HepG2 (cell line): ENCODE measurements at regions not wholly inside any gene's neighbourhood (a gene's known extent, or its start where the extent isn't known, plus 50 kb on each side); places are given as distances from the start of the nearest gene placed in this dataset.

Source experiments
- ATAC-seq: fragments of 200-7000 bp; cut with Tn5 transposase; 3 replicates; pipeline ENCODE4 v1.9.1; 2020; ENCODE audit warnings: mild to moderate bottlenecking, moderate library complexity
- BruUV-seq: library from RNA; stranded (reverse); fragments of 400-500 nt; replicated peaks from 2 replicates; lab custom pipeline; 2021; lab: Mats Ljungman, UMichigan
- CTCF ChIA-PET: fragments of 300-600 bp; formaldehyde crosslinking; extraction: SDS; loops from one replicate; lab custom pipeline; 2021; ENCODE audit warnings: low total read pairs, inconsistent platforms, low intra/inter-chr PET ratio; lab: Yijun Ruan, JAX
- POLR2A ChIA-PET: fragments of 350-600 bp; sonication (Branson Sonifier 250); formaldehyde crosslinking; loops from one replicate; lab custom pipeline; 2020; ENCODE audit warnings: antibody characterized with exemption, inconsistent platforms; lab: Yijun Ruan, JAX
- DNase-seq: peaks from one replicate; pipeline ENCODE4 v3.0.0-alpha.2; 2015; ENCODE audit warnings: low spot score
- FAIRE-seq: peaks from 3 replicates; lab custom pipeline; 2011; peaks lifted over from hg19 to GRCh38; lab: Jason Lieb, UNC
- H2AFZ ChIP-seq: one replicate; pipeline ENCODE4 v1.6.1; 2011; ENCODE audit warnings: low read length, inconsistent platforms
- H3K27ac ChIP-seq: fragments of 300-600 bp; 3 replicates; pipeline ENCODE4 v1.8.0; 2011; ENCODE audit warnings: mixed run types, mild to moderate bottlenecking, mixed read lengths, low read length, inconsistent platforms; ENCODE audit not compliant: insufficient read depth; ENCODE audit errors: extremely low read length
- H3K27me3 ChIP-seq, 2 experiments: fragments of 200-600 bp in 1 of 2; 2 replicates in 1 of 2; 3 replicates in 1 of 2; pipeline versions ENCODE4 v1.6.0 to v1.8.0; 2011; ENCODE audit warnings: low read length in 2 of 2, mild to moderate bottlenecking in 2 of 2, moderate library complexity in 2 of 2, inconsistent platforms in 1 of 2; ENCODE audit not compliant: insufficient read depth in 2 of 2, control insufficient read depth in 1 of 2
- H3K36me3 ChIP-seq, 2 experiments: fragments of 200-600 bp in 1 of 2; replicated peaks in 1 of 2; 2 replicates in 1 of 2; 3 replicates in 1 of 2; pipeline versions ENCODE4 v1.5.1 to v1.8.0; 2011; ENCODE audit warnings: low read length in 2 of 2, inconsistent platforms in 1 of 2; ENCODE audit not compliant: insufficient read depth in 2 of 2, control insufficient read depth in 1 of 2
- H3K4me1 ChIP-seq: 2 replicates; pipeline ENCODE4 v1.5.1; 2012; ENCODE audit warnings: low read length, inconsistent platforms; ENCODE audit not compliant: insufficient read depth
- H3K4me2 ChIP-seq: 2 replicates; pipeline ENCODE4 v1.6.0; 2011; ENCODE audit warnings: low read depth, low read length, inconsistent platforms
- H3K4me3 ChIP-seq, 3 experiments: fragments of 200-600 bp in 1 of 3; sonication (generic), shearing (Covaris generic) in 1 of 3; replicated peaks in 1 of 3; 2 replicates each; pipeline ENCODE4 v1.5.1; 2011 to 2016; ENCODE audit warnings: low read length in 3 of 3, inconsistent platforms in 2 of 3, low read depth in 2 of 3, mild to moderate bottlenecking in 2 of 3, control low read depth in 1 of 3, mixed read lengths in 1 of 3; ENCODE audit not compliant: insufficient read depth in 1 of 3
- H3K79me2 ChIP-seq: one replicate; pipeline ENCODE4 v1.6.1; 2011; ENCODE audit warnings: low read length, inconsistent platforms; ENCODE audit not compliant: insufficient read depth
- H3K9ac ChIP-seq: 2 replicates; pipeline ENCODE4 v1.6.0; 2011; ENCODE audit warnings: mild to moderate bottlenecking, low read depth, low read length, inconsistent platforms; ENCODE audit not compliant: insufficient read depth
- H3K9me3 ChIP-seq: 2 replicates; pipeline ENCODE4 v1.5.1; 2012; ENCODE audit warnings: mild to moderate bottlenecking, low read length
- H4K20me1 ChIP-seq: 2 replicates; pipeline ENCODE4 v1.6.0; 2011; ENCODE audit warnings: inconsistent platforms, mild to moderate bottlenecking, low read length, moderate library complexity; ENCODE audit not compliant: insufficient read depth
- BORCS8-MEF2B ChIP-seq: sonication (generic); formaldehyde crosslinking; IDR thresholded peaks from 2 replicates; pipeline ENCODE4 v1.8.0; 2022; ENCODE audit warnings: mild to moderate bottlenecking, missing genetic modification reagents
- DMAP1 ChIP-seq: IDR thresholded peaks from 2 replicates; pipeline ENCODE4 v1.6.1; 2016
- RFX5 ChIP-seq: IDR thresholded peaks from 2 replicates; pipeline ENCODE4 v1.6.1; 2011; ENCODE audit warnings: low read depth, low read length, improper control_type of control experiment
- SMAD9 ChIP-seq: sonication (generic); formaldehyde crosslinking; IDR thresholded peaks from 2 replicates; pipeline ENCODE4 v1.5.1; 2020; ENCODE audit warnings: mild to moderate bottlenecking, missing genetic modification reagents
- TEF ChIP-seq: sonication (generic); formaldehyde crosslinking; IDR thresholded peaks from 2 replicates; pipeline ENCODE4 v1.5.0; 2020; ENCODE audit warnings: missing genetic modification reagents
- ZBTB25 ChIP-seq: IDR thresholded peaks from 2 replicates; pipeline ENCODE4 v1.6.1; 2018; ENCODE audit warnings: missing genetic modification reagents
- ZNF563 ChIP-seq: sonication (generic); formaldehyde crosslinking; IDR thresholded peaks from 2 replicates; pipeline ENCODE4 v1.8.0; 2022; ENCODE audit warnings: mild to moderate bottlenecking, moderate library complexity, missing genetic modification reagents
- ZNF768 ChIP-seq: sonication (generic); formaldehyde crosslinking; IDR thresholded peaks from 2 replicates; pipeline ENCODE4 v1.4.0; 2020; ENCODE audit warnings: missing genetic modification reagents
- ZSCAN12 ChIP-seq: sonication (generic); formaldehyde crosslinking; IDR thresholded peaks from 2 replicates; pipeline ENCODE4 v1.9.0; 2021; ENCODE audit warnings: mild to moderate bottlenecking, missing genetic modification reagents
- WGBS: methylation state at CpG from one replicate; pipeline ENCODE4 v1.1.6; 2017; ENCODE audit warnings: low lambda C conversion rate; 5-methylcytosine and 5-hydroxymethylcytosine counted together
- in situ Hi-C: cut with HindIII; loops from 2 replicates; pipeline ENCODE4 v1.10.0; 2017; ENCODE audit warnings: low pct_unique_long_range_greater_than_20kb; ENCODE audit not compliant: extremely low pct_ligation_motif_present
- intact Hi-C: fragments of 100-400 bp; cut with micrococcal nuclease; formaldehyde crosslinking; loops from one replicate; pipeline ENCODE4 v1.10.0; 2022; ENCODE audit not compliant: unreplicated experiment
- TF ChIP-seq, protein P1 (sequence below): IDR thresholded peaks from 2 replicates; pipeline ENCODE4 v1.6.1; 2016; ENCODE audit warnings: control low read depth
- TF ChIP-seq, protein P2 (sequence below): fragments of 450-650 bp; IDR thresholded peaks from 2 replicates; pipeline ENCODE4 v1.6.1; 2016
- TF ChIP-seq, protein P3 (sequence below): sonication (generic); formaldehyde crosslinking; IDR thresholded peaks from 2 replicates; pipeline ENCODE4 v1.4.0; 2020; ENCODE audit warnings: missing genetic modification reagents
- TF ChIP-seq, protein P4 (sequence below): sonication (generic); formaldehyde crosslinking; IDR thresholded peaks from 2 replicates; pipeline ENCODE4 v1.8.1; 2023; ENCODE audit warnings: mild to moderate bottlenecking, missing genetic modification reagents

DNA sequence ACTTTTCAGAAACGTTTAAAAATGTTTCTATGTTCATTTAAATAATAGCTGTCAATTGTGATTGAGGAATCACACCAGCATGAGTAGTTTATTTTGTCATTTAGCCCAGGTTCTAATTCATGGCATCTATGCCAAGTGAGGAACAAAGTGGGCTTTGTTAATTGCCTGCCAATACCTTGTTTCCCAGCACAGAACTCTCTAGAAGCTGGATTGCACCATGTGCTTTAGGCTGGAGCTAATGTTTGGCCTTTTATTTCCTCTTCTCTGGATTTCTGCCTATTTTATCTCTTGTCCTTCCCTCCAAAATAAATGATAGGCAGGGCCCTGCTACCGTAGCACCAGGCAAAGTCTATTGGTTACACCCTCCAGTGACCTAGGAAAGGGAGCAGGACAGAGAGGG is 109.9 kb upstream of the ITGB1 start:
- Histone ChIP-seq H4K20me1 (no peaks in the 10 kb centered on the region), H3K79me2 (no peaks in the 10 kb centered on the region), H3K4me1 (no peaks in the 10 kb centered on the region), H3K36me3 (no peaks in the 10 kb centered on the region), H3K9me3 (no peaks in the 10 kb centered on the region), H3K27me3 (no peaks in the 10 kb centered on the region; a peak in 1 of 5 replicates), H3K4me3 (no peak overlapping the region), H2AFZ (no peak overlapping the region), H3K27ac (no peak overlapping the region)
- POLR2A ChIA-PET, result no interaction called here
- intact Hi-C loops, result no loop called here
- DNase-seq, result no peak
- TF ChIP-seq, protein P1, sequence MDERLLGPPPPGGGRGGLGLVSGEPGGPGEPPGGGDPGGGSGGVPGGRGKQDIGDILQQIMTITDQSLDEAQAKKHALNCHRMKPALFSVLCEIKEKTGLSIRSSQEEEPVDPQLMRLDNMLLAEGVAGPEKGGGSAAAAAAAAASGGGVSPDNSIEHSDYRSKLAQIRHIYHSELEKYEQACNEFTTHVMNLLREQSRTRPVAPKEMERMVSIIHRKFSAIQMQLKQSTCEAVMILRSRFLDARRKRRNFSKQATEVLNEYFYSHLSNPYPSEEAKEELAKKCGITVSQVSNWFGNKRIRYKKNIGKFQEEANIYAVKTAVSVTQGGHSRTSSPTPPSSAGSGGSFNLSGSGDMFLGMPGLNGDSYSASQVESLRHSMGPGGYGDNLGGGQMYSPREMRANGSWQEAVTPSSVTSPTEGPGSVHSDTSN, result no peak
- no peak for TF ChIP-seq ZBTB25 (CRISPR knock-in tag)
- TF ChIP-seq, all 625 proteins: peak for 0
- no peak overlapping the region for H3K4me2 ChIP-seq
- CTCF ChIA-PET, result no interaction called here
- FAIRE-seq (no peak), ATAC-seq (no peak)
- BruUV-seq, result no TSS peak
- H3K9ac ChIP-seq, result no peak overlapping the region
- in situ Hi-C loops, result no loop called here
- WGBS, result 2% methylated on average over 2 of the region's 2 CpGs

DNA sequence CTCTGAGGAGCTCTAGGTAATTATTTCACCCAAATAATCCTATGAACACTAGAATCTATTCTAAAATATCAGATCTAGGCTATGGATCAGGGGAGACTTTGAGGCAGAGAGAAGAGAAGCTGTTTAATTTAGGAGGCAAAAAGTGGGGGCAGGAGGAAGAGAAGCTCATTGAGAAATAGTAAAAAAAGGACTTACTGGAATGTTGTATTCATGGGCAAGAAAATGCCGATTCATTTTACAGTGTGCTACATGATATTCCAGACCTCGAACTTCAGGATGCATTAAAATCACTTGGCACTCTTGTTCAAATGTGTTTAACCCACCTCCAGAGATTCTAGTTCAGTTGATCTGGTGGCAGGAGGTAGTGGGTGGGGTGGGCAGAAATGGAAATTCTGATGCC is 109.5 kb upstream of the ITGB1 start:
- DNase-seq (no peak), ATAC-seq (no peak), FAIRE-seq (no peak)
- Histone ChIP-seq H3K4me3 (no peak overlapping the region), H3K9ac (no peak overlapping the region), H3K9me3 (no peaks in the 10 kb centered on the region), H3K36me3 (no peaks in the 10 kb centered on the region), H2AFZ (no peak overlapping the region), H3K4me2 (no peak overlapping the region), H3K27me3 (no peaks in the 10 kb centered on the region; a peak in 1 of 5 replicates), H4K20me1 (no peaks in the 10 kb centered on the region), H3K27ac (no peak overlapping the region), H3K4me1 (no peaks in the 10 kb centered on the region), H3K79me2 (no peaks in the 10 kb centered on the region)
- CTCF ChIA-PET, result no interaction called here
- BruUV-seq, result no TSS peak
- in situ Hi-C loops (no loop called here), intact Hi-C loops (no loop called here)
- POLR2A ChIA-PET, result no interaction called here
- 5% methylated on average over 2 of the region's 2 CpGs for WGBS
- TF ChIP-seq RFX5 (no peak), ZSCAN12 (CRISPR knock-in tag) (no peak), TEF (CRISPR knock-in tag) (no peak), ZNF563 (CRISPR knock-in tag) (no peak), DMAP1 (no peak), SMAD9 (CRISPR knock-in tag) (no peak), BORCS8-MEF2B (CRISPR knock-in tag) (no peak), ZNF768 (no peak)
- TF ChIP-seq, protein P2, sequence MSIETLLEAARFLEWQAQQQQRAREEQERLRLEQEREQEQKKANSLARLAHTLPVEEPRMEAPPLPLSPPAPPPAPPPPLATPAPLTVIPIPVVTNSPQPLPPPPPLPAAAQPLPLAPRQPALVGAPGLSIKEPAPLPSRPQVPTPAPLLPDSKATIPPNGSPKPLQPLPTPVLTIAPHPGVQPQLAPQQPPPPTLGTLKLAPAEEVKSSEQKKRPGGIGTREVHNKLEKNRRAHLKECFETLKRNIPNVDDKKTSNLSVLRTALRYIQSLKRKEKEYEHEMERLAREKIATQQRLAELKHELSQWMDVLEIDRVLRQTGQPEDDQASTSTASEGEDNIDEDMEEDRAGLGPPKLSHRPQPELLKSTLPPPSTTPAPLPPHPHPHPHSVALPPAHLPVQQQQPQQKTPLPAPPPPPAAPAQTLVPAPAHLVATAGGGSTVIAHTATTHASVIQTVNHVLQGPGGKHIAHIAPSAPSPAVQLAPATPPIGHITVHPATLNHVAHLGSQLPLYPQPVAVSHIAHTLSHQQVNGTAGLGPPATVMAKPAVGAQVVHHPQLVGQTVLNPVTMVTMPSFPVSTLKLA, result no peak
- TF ChIP-seq, protein P3, sequence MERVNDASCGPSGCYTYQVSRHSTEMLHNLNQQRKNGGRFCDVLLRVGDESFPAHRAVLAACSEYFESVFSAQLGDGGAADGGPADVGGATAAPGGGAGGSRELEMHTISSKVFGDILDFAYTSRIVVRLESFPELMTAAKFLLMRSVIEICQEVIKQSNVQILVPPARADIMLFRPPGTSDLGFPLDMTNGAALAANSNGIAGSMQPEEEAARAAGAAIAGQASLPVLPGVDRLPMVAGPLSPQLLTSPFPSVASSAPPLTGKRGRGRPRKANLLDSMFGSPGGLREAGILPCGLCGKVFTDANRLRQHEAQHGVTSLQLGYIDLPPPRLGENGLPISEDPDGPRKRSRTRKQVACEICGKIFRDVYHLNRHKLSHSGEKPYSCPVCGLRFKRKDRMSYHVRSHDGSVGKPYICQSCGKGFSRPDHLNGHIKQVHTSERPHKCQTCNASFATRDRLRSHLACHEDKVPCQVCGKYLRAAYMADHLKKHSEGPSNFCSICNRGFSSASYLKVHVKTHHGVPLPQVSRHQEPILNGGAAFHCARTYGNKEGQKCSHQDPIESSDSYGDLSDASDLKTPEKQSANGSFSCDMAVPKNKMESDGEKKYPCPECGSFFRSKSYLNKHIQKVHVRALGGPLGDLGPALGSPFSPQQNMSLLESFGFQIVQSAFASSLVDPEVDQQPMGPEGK (CRISPR knock-in tag), result no peak
- TF ChIP-seq, protein P4, sequence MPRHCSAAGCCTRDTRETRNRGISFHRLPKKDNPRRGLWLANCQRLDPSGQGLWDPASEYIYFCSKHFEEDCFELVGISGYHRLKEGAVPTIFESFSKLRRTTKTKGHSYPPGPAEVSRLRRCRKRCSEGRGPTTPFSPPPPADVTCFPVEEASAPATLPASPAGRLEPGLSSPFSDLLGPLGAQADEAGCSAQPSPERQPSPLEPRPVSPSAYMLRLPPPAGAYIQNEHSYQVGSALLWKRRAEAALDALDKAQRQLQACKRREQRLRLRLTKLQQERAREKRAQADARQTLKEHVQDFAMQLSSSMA (CRISPR knock-in tag), result no peak
